ENCODE measurements at regions not wholly inside any gene's neighbourhood (a gene's known extent, or its start where the extent isn't known, plus 50 kb on each side); places are given as distances from the start of the nearest gene placed in this dataset.
"Not testable (repeated sequence)": the region's sequence is repeated elsewhere in the genome, so short reads cannot be mapped to it uniquely, and the experiment has no call there.

DNA sequence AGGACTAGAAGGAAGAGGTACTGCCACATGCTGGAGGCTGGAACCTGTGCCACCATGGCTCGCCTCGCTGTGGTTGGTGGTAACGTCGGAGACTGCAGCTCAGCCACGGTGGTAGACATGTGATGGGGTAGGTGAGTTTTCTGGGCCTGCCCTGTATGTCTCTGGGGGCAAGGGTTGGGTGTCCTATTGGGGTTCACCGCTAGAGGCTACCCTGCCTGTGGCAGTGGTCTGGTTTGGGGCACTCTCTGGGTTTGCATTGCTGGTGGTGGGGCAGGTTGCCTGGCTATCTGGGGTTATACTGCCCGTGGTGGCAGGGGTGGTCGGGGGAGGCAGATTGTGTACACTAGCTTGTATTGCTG is 79.3 kb upstream of the KCNJ18 start:
- DNase-seq (ENCODE audit: extremely low read depth, low read depth), result no peak
- TF ChIP-seq, protein P1, sequence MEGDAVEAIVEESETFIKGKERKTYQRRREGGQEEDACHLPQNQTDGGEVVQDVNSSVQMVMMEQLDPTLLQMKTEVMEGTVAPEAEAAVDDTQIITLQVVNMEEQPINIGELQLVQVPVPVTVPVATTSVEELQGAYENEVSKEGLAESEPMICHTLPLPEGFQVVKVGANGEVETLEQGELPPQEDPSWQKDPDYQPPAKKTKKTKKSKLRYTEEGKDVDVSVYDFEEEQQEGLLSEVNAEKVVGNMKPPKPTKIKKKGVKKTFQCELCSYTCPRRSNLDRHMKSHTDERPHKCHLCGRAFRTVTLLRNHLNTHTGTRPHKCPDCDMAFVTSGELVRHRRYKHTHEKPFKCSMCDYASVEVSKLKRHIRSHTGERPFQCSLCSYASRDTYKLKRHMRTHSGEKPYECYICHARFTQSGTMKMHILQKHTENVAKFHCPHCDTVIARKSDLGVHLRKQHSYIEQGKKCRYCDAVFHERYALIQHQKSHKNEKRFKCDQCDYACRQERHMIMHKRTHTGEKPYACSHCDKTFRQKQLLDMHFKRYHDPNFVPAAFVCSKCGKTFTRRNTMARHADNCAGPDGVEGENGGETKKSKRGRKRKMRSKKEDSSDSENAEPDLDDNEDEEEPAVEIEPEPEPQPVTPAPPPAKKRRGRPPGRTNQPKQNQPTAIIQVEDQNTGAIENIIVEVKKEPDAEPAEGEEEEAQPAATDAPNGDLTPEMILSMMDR (IDR thresholded peaks at IDR 0.05; ENCODE audit: low read depth, low read length), result no peak

DNA sequence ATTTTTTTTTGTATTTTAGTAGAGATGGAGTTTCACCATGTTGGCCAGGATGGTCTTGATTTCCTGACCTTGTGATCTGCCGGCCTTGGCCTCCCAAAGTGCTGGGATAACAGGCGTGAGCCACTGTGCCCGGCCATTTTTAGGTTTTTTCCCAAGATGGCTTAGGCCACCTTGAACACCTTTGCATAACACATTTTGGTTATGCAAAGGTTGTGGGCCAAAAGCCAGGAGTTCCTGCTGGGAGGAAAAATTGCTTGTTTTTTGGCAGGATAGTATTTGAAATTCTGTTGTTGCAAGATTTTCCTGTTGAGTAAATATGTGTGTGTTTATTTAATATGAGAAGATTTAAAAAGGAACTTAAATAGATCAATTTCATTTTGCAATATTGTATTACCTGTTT is 65.3 kb upstream of the KCNJ18 start:
- not testable (repeated sequence) for DNase-seq (ENCODE audit: extremely low read depth, low read depth)
